NCI-H345 treated with DMSO at 0.1 percent for 48 hours (cell line): ENCODE measurements at regions not wholly inside any gene's neighbourhood (a gene's known extent, or its start where the extent isn't known, plus 50 kb on each side); places are given as distances from the start of the nearest gene placed in this dataset.
"Not testable (repeated sequence)": the region's sequence is repeated elsewhere in the genome, so short reads cannot be mapped to it uniquely, and the experiment has no call there.

ENCODE experiments used
- DNase-seq: peaks from one replicate; lab custom pipeline; 2025; ENCODE audit not compliant: unreplicated experiment; lab: John Stamatoyannopoulos, UW

GRCh38 chr1:119251751-119252150, 111.3 kb upstream of the WARS2 start:
- DNase-seq = no peak

DNA sequence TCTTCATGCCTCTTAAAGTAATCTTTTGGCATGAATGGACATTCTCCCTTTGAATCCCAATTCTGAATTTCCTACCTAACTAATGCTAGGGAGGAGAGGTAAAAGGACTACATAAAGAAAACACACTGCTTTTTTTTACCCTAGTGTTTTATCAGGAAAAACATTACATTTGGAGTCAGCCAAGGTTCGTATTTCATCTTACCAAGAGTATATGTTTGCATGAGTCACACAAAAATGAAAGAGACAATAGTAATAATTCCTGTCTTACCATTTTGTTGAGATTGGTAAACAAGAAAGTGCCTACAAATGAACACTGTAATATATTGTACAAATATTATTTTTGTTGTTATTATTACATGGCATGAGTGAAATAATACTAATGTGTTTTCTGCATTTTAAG, 112.9 kb upstream of the WARS2 start:
- no peak for DNase-seq

- DNase-seq = no peak
Measured at GRCh38 chr1:119254067-119254720, 113.7 kb upstream of the WARS2 start.

GRCh38 chr1:119256089-119256488, 112.5 kb upstream of the HAO2 start:
- DNase-seq = not testable (repeated sequence)

- DNase-seq = no peak
Measured at GRCh38 chr1:119260506-119260905, 108.1 kb upstream of the HAO2 start.

- no peak for DNase-seq
Measured at GRCh38 chr1:119266386-119266785, 102.2 kb upstream of the HAO2 start.

DNA sequence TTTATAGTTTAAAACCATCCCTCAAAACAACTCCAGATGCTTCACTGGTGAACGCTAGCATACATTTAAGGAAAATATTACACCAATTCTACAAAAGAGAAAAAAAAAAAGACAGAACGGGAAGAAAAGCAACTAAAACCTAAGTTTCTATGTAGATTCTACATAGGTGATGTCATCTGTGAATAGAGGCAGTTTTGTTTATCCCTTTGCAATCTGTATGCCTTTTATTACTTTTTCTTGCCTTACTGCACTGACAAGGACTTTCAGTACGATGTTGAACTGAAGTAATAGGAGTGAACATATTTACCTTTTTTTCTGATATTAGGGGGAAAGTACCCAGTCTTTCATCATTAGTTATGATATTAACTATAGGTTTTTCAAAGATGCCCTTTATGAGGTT, 101.7 kb upstream of the HAO2 start:
- no peak for DNase-seq

DNA sequence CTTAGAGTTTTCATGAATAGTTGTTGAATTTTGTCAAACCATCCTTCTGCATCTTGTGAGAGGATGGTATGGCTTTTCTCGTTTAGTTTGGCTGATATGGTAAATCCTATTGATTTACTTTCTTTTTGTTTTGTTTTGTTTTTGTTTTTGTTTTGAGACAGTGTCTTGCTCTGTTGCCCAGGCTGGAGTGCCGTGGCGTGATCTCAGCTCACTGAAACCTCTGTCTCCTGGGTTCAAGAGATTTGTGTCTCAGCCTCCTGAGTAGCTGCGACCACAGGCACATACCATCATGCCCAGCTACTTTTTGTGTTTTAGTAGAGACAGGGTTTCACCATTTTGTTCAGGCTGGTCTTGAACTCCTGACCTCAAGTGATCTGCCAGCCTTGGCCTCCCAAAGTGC, 101.3 kb upstream of the HAO2 start:
- DNase-seq = not testable (repeated sequence)

DNA sequence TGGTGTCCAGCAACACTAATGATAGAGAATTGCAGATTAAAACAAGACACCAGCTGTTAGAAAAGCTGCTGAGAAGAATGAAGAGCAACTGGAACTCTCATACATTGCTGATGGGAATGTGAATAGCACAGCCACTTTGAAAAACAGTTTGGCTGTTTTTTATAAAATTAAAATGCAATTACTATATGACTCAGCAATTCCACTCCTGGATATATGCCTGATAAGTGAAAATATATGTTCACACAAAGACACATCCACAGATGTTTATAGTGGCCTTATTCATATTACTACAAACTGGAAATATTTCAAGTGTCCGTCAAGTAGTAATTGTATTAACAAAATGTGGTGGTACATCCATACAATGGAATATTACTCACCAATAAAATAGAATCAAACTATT, 99.7 kb upstream of the HAO2 start:
- DNase-seq = no peak

GRCh38 chr1:119275145-119276134, 93.1 kb upstream of the HAO2 start:
- DNase-seq = peak; percentile 13

DNA sequence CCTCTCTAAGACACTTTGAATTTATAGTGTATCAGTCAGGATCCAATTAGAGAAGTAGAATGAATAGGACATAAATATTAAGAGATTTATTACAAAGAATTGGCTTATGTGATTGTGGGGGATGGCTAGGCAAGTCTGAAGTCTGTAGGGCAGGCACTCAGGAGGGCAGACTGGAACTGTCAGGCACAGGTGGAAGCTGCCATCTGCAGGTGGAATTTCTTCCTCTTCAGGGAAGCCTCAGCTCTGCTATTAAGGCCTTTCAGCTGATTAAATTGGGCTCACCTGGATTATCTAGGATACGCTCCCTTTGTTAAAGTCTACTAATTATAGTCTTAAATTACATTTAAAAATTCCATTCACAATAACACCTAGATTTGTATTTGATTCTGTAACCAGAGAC, 92.0 kb upstream of the HAO2 start:
- peak; percentile 5 for DNase-seq

GRCh38 chr1:119279456-119280381, 88.9 kb upstream of the HAO2 start:
- DNase-seq = no peak

- DNase-seq = no peak
Measured at GRCh38 chr1:119285482-119285881, 83.1 kb upstream of the HAO2 start.

DNA sequence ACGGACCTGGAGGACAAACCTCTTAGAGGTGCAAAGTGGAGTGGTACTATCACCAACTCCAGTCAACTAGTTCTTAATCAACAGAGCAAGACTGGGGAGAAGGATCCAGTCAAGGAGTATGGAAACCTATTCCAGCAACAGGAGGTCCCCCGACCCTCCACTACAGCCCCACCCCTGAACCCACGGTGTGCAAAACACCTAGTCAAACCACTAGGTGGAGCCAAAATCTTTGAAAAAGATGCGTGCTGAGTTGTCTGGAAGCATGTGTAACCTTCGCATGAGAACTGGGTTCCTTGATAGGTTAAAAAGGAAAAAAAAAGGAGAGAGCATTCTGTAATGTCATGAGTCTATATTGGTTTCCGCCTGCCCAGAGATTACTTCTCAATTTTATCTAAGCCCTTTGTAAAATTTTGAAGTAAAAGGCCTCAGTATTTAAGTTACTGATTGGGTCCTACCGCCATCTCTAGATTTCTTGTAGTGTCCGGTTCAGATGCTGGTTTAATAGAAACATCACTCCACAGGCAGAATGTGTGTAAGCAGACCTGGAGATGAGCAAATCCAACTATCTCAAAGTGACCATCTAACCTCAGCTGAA, 81.9 kb upstream of the HAO2 start:
- DNase-seq = peak; percentile 44

- DNase-seq = no peak
Measured at GRCh38 chr1:119288751-119289150, 79.8 kb upstream of the HAO2 start.

DNA sequence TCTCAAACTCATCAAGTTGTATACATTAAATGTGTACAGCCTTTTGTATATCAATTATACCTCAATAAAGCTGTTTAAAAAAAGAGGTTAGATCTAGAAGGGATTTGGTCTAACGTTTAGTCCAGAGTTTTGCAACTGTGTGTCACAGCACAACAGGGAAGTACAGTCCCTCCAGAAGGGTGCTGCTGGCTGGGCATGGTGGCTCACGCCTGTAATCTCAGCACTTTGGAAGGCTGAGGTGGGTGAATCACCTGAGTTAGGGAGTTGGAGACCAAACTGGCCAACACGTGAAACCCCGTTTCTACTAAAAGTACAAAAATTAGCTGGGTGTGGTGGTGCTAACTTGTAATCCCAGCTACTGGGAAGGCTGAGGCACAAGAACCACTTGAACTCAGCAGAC, 78.3 kb upstream of the HAO2 start:
- no peak for DNase-seq

- DNase-seq = no peak
Measured at GRCh38 chr1:119291611-119292206, 76.9 kb upstream of the HAO2 start.

DNA sequence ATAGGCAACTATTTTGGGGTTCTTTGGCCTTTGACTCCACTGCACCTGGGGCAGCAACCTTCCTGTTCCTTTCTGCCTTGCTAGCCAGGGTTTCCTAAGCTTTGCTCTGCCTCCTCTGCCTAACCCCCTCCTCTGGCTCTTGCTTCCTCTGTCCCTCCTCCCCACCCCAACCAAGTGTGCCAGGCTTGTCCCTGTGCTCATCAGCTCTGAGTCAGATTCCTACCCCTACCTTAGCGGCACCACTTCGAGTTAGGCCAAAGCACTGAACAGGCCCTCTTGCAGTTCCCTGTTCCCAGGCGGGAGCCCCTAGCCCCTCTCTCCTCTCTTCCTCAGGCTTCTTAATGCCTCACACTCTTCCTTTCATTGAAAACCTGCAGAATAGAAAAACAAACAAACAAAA, 74.8 kb upstream of the HAO2 start:
- DNase-seq = no peak

DNA sequence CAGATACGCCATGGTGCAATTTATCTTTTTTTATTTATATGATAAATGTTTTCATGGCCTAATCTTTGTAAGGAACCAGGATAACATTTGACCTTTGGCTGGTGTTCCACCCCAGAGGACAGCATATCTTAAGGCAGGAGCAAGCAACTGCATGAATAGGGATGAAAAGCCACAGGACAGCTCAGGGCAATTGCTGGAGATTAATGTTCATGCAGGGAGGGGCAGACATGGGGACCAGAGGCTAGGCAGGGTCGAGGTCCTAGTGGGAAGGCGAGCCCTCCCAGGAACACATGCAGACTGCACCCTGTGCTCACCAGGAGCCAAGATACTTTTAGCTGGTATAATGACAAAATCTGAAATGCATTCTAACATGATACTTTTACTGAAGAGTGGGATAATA, 74.4 kb upstream of the HAO2 start:
- no peak for DNase-seq

DNA sequence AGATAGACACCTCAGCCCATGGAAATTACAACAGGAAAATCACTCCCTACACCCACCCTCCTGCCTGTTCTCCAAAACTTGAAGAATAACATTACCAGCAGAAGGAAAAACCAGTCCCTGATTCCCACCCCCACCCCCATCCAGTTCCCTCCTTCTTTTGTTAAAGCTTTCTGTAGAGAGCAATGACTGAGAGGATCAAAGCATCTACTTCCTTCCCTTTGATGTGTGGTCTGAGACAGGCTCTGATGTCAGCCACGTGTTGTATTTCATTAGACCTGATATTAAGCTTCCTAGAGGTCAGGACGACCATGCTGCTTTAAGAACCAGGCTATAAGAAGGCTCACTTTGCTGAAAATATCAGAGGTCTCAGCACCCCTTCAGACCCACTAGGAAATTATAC, 73.9 kb upstream of the HAO2 start:
- DNase-seq = no peak
